ENCODE measurements at regions not wholly inside any gene's neighbourhood (a gene's known extent, or its start where the extent isn't known, plus 50 kb on each side); places are given as distances from the start of the nearest gene placed in this dataset.
"Not testable (repeated sequence)": the region's sequence is repeated elsewhere in the genome, so short reads cannot be mapped to it uniquely, and the experiment has no call there.

- no peak for DNase-seq
These were observed 253.7 kb downstream of the ZPLD1 start for GRCh38 chr3:102688556-102688930.

GRCh38 chr3:102691507-102691906 is 256.7 kb downstream of the ZPLD1 start:
- DNase-seq, result no peak

- DNase-seq, result no peak
These were observed 264.4 kb downstream of the ZPLD1 start for GRCh38 chr3:102699104-102699818.

GRCh38 chr3:102699819-102700140 is 265.0 kb downstream of the ZPLD1 start:
- DNase-seq, result no peak

- no peak for DNase-seq
These were observed 278.1 kb downstream of the ZPLD1 start for GRCh38 chr3:102712896-102713295.

- DNase-seq, result no peak
These were observed 279.8 kb downstream of the ZPLD1 start for GRCh38 chr3:102714567-102714966.

- DNase-seq, result no peak
These were observed 280.3 kb downstream of the ZPLD1 start for GRCh38 chr3:102715030-102715697.

- no peak for DNase-seq
These were observed 283.8 kb downstream of the ZPLD1 start for GRCh38 chr3:102718651-102719050.

- no peak for DNase-seq
These were observed 287.5 kb downstream of the ZPLD1 start for GRCh38 chr3:102722317-102722716.

- DNase-seq, result no peak
These were observed 292.5 kb downstream of the ZPLD1 start for GRCh38 chr3:102727340-102727739.

GRCh38 chr3:102732581-102732980 is 297.8 kb downstream of the ZPLD1 start:
- DNase-seq, result not testable (repeated sequence)

- no peak for DNase-seq
These were observed 299.2 kb downstream of the ZPLD1 start for GRCh38 chr3:102733791-102734563.

- no peak for DNase-seq
These were observed 300.5 kb downstream of the ZPLD1 start for GRCh38 chr3:102735311-102735710.

- DNase-seq, result no peak
These were observed 301.6 kb downstream of the ZPLD1 start for GRCh38 chr3:102736288-102736974.

GRCh38 chr3:102736975-102737304 is 302.1 kb downstream of the ZPLD1 start:
- DNase-seq, result no peak

- DNase-seq, result no peak
These were observed 302.5 kb downstream of the ZPLD1 start for GRCh38 chr3:102737353-102737752.

- DNase-seq, result no peak
These were observed 306.3 kb downstream of the ZPLD1 start for GRCh38 chr3:102741105-102741504.

GRCh38 chr3:102741694-102742093 is 306.9 kb downstream of the ZPLD1 start:
- no peak for DNase-seq

GRCh38 chr3:102745881-102746280 is 311.1 kb downstream of the ZPLD1 start:
- no peak for DNase-seq

GRCh38 chr3:102747611-102748010 is 312.8 kb downstream of the ZPLD1 start:
- DNase-seq, result no peak

- no peak for DNase-seq
These were observed 313.8 kb downstream of the ZPLD1 start for GRCh38 chr3:102748646-102749045.

GRCh38 chr3:102750322-102750721 is 315.5 kb downstream of the ZPLD1 start:
- no peak for DNase-seq

GRCh38 chr3:102753901-102754300 is 319.1 kb downstream of the ZPLD1 start:
- no peak for DNase-seq

- no peak for DNase-seq
These were observed 321.9 kb downstream of the ZPLD1 start for GRCh38 chr3:102756706-102757105.

Measured in activated CD4-positive, alpha-beta T cell treated with anti-CD3 and anti-CD28 coated beads for 4 hours (primary cell).